ENCODE measurements at regions not wholly inside any gene's neighbourhood (a gene's known extent, or its start where the extent isn't known, plus 50 kb on each side); places are given as distances from the start of the nearest gene placed in this dataset.

DNA sequence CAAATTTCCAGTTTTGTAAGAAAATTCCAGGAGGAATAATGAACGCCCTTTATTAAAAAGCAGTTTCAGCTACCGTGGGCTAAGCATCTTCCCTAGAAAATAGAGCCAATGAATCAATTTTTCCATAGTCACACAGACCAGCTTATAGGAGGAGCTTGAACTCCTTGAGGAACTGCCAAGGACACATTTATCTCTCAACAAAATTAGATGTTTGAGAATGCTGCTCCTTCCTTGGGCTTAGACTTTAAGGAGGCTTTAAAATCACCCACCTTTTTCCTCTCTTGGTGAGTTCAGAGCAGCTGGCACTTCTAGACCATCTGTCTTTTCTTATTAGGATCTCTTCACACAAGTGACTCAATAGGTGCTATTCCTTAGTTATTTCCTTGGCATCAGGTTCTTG lies 588.0 kb downstream of the SQOR start:
- no peak for TF ChIP-seq CBX3 (IDR thresholded peaks at IDR 0.05; ENCODE audit: low read depth)
- TF ChIP-seq SIN3A (IDR thresholded peaks at IDR 0.05; ENCODE audit: low read depth): no peak
- TF ChIP-seq FOSL1 (IDR thresholded peaks at IDR 0.05; ENCODE audit: low read depth): no peak
- no peak for TF ChIP-seq ELF1 (IDR thresholded peaks at IDR 0.05; ENCODE audit: borderline replicate concordance, low read depth)
- TF ChIP-seq, protein P1, sequence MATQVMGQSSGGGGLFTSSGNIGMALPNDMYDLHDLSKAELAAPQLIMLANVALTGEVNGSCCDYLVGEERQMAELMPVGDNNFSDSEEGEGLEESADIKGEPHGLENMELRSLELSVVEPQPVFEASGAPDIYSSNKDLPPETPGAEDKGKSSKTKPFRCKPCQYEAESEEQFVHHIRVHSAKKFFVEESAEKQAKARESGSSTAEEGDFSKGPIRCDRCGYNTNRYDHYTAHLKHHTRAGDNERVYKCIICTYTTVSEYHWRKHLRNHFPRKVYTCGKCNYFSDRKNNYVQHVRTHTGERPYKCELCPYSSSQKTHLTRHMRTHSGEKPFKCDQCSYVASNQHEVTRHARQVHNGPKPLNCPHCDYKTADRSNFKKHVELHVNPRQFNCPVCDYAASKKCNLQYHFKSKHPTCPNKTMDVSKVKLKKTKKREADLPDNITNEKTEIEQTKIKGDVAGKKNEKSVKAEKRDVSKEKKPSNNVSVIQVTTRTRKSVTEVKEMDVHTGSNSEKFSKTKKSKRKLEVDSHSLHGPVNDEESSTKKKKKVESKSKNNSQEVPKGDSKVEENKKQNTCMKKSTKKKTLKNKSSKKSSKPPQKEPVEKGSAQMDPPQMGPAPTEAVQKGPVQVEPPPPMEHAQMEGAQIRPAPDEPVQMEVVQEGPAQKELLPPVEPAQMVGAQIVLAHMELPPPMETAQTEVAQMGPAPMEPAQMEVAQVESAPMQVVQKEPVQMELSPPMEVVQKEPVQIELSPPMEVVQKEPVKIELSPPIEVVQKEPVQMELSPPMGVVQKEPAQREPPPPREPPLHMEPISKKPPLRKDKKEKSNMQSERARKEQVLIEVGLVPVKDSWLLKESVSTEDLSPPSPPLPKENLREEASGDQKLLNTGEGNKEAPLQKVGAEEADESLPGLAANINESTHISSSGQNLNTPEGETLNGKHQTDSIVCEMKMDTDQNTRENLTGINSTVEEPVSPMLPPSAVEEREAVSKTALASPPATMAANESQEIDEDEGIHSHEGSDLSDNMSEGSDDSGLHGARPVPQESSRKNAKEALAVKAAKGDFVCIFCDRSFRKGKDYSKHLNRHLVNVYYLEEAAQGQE (IDR thresholded peaks at IDR 0.05; ENCODE audit: low read depth): no peak
- no peak for TF ChIP-seq SP1 (IDR thresholded peaks at IDR 0.05; ENCODE audit: low read depth)
- TF ChIP-seq ZFX (IDR thresholded peaks at IDR 0.05): no peak
- TF ChIP-seq, protein P2, sequence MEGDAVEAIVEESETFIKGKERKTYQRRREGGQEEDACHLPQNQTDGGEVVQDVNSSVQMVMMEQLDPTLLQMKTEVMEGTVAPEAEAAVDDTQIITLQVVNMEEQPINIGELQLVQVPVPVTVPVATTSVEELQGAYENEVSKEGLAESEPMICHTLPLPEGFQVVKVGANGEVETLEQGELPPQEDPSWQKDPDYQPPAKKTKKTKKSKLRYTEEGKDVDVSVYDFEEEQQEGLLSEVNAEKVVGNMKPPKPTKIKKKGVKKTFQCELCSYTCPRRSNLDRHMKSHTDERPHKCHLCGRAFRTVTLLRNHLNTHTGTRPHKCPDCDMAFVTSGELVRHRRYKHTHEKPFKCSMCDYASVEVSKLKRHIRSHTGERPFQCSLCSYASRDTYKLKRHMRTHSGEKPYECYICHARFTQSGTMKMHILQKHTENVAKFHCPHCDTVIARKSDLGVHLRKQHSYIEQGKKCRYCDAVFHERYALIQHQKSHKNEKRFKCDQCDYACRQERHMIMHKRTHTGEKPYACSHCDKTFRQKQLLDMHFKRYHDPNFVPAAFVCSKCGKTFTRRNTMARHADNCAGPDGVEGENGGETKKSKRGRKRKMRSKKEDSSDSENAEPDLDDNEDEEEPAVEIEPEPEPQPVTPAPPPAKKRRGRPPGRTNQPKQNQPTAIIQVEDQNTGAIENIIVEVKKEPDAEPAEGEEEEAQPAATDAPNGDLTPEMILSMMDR (IDR thresholded peaks at IDR 0.05 in 2 of 3, conservative IDR thresholded peaks at IDR 0.05 in 1 of 3; ENCODE audit: borderline replicate concordance in 1 of 3, insufficient read depth in 1 of 3, low read depth in 2 of 3, low read length in 2 of 3): no peak
- TF ChIP-seq EZH2 (IDR thresholded peaks at IDR 0.05): no peak
- no peak for TF ChIP-seq JUND (IDR thresholded peaks at IDR 0.05)
- Histone ChIP-seq H3K9me3 (ENCODE audit: control insufficient read depth in 1 of 2, insufficient read depth in 1 of 2, low read depth in 1 of 2, low read length in 2 of 2) (peaks cover 8 to 26% of the 10 kb centered on the region in 2 experiments; a peak in 2 of 4 replicates), H3K27me3 (ENCODE audit: insufficient read depth, low read length) (no peaks in the 10 kb centered on the region), H3K9me2 (ENCODE audit: insufficient read depth) (no peaks in the 10 kb centered on the region), H4K20me1 (ENCODE audit: insufficient read depth) (no peaks in the 10 kb centered on the region), H3K4me1 (ENCODE audit: control insufficient read depth in 1 of 2, insufficient read depth in 2 of 2, low read length in 2 of 2) (no peaks in the 10 kb centered on the region), H3K4me3 (replicated peaks in 1 of 2; ENCODE audit: low read depth in 1 of 2, low read length in 2 of 2) (no peak overlapping the region), H3K9ac (ENCODE audit: low read length) (no peak overlapping the region), H3K27ac (ENCODE audit: low read depth, low read length) (no peak overlapping the region), H2AFZ (ENCODE audit: low read depth, low read length, poor library complexity, severe bottlenecking) (no peak overlapping the region), H3K36me3 (ENCODE audit: control insufficient read depth in 1 of 2, insufficient read depth in 2 of 2, low read length in 2 of 2) (no peaks in the 10 kb centered on the region), H3K4me2 (ENCODE audit: low read length) (no peak overlapping the region), H3K79me2 (ENCODE audit: insufficient read depth, low read length) (no peaks in the 10 kb centered on the region)
- POLR2A ChIA-PET: no interaction called here
- CTCF ChIA-PET: no interaction called here
- RAD21 ChIA-PET (ENCODE audit: low non-redundant PET in 1 of 2, low total read pairs in 2 of 2, uncharacterized antibody in 2 of 2, unreplicated experiment in 2 of 2): no interaction called here
- intact Hi-C loops (cut with micrococcal nuclease): no loop called here
- ATAC-seq: no peak
- no TSS peak for BruUV-seq (replicated peaks)
- DNase-seq (ENCODE audit: low read depth, low spot score): no peak

All from HCT116 (cell line).